ENCODE measurements at regions not wholly inside any gene's neighbourhood (a gene's known extent, or its start where the extent isn't known, plus 50 kb on each side); places are given as distances from the start of the nearest gene placed in this dataset.
"Not testable (repeated sequence)": the region's sequence is repeated elsewhere in the genome, so short reads cannot be mapped to it uniquely, and the experiment has no call there.

DNA sequence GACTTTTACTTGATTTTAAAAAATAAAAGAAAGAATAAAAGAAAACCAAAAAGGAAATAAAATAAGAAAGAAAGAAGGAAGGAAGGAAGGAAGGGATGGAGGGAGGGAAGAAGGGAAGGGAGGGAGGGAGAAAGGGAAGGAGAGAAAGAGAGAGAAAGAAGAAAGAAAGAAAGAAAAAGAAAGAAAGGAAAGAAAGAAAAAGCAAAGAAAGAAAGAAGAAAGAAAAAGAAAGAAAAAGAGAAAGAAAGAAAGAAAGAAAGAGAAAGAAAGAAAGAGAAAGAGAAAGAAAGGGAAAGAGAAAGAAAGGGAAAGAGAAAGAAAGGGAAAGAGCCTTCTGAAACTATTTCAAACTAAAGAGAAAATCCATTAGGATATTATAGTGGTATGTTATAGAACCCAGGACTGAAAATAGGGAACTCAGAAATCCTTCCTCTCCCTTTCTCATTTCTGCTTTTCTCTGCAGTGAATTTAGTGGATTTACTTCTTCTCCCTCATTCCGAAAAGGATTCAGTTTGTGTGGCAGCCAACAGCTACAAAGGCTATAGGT is 414.7 kb upstream of the CCNG1 start:
- no peak for DNase-seq

DNA sequence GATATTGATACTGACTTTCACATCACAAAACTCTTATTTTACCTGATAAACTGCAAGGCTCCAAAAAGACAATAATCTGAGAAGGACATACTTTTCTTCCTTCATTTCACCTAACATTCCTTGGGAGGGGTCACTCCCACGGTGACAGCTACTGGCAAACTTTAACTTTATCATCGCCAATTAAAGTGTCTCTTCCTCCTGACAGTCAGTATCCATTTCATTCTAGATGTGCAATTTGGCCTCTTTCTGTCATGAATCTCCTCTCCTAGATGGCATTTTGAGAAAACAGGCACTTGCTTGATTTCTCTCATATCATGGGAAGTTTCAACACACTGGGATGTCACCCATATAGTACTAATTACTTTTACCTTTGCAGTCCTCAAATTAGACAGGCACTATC is 413.5 kb upstream of the CCNG1 start:
- DNase-seq, result no peak

DNA sequence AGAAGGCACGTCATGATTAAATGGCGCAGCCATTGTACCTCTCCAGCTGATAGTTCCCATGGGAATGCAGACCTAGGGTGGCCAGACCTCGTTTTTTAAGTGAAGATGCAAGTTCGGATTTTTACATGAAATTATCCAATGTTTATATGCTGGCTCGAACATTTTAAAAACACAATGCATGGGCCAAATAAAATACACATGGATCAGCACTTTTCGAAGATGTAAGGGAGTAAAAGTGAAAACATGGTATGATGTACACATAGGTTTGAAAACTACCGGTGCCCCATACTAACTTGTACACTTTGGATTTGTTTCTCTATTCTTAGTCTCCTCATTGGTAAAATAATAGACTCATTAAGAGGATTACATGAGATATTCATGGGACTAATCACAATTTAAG is 412.5 kb upstream of the CCNG1 start:
- DNase-seq, result no peak

DNA sequence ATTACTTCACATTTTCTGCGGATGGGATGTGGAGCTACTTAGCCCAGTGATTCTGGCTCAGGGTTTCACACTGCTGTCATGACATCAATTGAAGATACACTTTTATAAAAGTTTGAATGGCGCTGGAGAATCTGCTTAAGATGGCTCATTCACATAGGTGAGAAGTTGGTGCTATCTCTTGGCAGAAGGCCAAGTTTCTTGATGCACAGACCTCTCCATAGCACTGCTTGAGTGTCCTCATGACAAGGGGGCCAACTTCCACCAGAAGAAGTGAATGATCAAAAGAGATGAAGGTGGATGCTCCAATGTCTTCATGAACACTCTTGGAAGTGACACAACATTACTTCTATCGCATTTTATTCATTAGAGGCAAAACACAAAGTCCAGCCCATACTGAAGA is 403.7 kb upstream of the CCNG1 start:
- no peak for DNase-seq

DNA sequence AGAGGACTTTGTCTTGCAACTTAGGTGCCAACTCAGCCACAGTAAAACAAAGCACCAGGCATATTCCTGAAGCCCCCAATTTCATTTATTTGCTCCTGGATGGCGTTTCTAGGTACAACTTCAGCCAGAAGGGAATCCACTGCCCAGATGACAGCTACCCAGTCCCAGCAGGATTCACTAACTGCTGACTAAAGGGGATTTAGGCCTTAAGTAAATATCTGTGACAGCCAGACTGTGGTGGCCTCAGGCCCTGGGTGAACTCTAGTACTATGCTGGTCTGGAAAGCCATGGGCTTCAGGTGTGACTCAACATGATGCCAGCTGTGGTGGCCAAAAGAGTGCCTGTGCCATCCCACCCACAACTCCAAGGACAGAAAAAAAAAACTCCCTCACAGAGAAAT is 396.1 kb upstream of the CCNG1 start:
- no peak for DNase-seq

DNA sequence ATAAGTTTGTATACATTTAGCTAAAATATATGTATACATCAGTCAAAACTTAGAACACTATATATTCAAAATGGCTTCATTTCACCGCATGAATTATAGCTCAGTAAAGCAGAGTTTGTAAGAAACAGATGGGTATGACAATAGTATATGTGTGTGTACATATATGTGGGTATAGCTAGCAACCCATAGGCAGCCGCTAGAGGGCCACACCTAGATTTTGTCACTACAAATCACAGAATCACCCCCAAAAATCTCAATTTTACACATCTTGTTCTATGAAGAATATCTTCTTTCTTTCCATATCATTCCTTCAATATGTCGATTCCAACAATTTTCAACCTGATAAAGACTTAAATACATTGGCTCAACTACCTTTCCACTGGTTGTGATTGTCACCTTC is 357.8 kb upstream of the CCNG1 start:
- peak; percentile 1 for DNase-seq

DNA sequence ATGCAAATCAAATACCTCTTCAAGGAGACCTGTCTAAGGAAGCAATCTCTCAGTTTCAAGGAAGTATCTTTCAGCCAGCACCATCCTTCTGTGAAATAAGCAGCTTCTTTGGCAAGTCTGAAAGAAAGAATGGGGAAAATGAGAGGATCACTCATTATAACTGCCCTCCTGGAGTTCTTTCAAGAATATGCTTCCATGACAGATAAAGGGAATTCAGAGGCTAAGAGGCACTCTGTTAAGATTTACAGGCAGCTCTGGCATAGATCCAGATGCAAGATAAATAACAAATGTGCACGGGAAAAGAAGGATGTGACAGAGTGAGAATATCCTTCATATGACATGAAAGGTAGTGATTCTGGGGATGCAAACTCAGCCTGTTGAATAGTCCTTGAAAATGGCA is 348.2 kb upstream of the CCNG1 start:
- DNase-seq, result no peak

DNA sequence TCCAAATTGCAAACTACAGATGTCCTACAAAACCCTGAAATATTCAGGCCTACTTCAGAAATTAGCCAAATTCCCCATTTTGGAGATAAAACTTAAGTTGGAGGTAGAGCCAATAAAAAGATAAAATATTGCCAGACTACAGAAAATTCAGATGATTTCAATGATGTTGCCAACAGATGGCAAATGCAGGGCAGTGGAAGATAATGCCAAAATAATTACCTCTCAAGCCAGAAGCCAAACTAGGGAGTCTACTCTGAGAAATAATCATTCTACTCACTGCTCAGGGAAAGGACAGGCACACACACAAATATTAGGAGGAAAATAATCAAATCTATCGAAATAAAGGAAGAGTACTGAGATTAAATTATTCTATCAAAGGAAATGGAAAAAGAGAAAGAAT is 347.5 kb upstream of the CCNG1 start:
- DNase-seq, result no peak

DNA sequence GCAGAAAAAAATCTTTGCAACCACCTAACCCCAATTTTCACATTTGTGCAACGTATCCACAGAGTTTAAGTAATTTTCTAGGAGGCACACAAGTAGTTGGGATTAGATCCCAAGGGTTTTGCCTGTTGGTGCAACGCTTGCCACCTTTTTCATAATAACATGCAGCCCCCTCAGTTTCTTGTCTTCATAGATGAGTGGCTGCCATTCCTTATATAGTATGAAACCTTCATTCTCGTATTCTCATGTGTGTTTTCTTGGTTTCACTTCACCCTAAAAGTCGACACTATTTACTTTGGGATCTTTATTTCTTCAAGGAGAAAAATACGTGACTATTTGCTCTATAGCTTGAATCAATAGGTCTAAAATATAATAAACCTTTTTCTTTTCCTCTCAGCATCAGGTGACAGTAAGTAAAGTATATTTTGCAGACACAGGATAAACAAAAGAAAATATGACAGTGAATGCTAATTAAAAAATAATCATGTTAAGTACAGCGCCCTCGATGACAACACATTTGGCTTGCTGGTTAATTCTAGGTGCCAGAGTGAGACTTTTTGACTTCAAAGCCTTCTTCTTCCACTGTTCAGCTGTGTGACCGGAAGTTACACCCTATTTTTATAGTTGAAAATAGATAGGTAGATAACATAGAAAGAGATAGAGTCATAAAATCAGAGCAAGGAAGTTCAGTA is 342.8 kb upstream of the CCNG1 start:
- DNase-seq, result no peak

DNA sequence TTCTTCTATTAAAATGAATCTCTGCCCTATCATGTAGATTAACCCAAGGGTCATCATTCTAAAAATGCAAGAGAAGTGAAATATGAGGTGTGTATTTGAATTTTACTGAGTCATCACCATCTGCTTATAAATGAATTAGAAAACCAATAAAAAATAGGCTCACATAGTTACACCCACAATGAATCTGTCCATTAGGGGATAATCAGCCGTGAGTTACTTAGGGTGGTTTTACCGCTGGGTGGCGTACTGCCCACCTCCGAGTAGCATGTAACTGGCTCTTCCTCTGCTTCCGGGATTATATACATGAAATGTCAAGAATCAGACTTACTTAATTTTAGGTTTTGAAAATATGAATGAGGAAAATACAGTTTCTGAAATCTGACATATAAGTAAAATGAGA is 332.9 kb upstream of the CCNG1 start:
- no peak for DNase-seq

DNA sequence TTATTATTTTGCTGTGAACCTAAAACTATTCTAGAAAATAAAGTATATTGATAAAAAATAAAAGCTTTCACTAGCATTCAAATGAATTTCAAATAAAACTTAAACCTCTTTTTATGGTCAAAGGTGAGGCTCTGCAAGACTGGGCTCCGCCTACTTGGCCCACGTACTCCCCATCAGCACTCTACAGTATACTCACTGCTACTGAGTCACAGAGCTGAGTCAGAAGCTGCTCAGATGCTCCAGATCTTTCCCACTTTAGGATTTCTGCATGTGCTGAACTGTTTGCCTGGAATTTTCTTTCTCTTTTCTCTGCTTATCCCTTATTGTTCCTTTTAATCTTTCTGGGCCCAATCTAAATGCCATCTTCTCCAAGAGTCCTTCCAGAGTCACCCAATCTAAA is 331.9 kb upstream of the CCNG1 start:
- no peak for DNase-seq

DNA sequence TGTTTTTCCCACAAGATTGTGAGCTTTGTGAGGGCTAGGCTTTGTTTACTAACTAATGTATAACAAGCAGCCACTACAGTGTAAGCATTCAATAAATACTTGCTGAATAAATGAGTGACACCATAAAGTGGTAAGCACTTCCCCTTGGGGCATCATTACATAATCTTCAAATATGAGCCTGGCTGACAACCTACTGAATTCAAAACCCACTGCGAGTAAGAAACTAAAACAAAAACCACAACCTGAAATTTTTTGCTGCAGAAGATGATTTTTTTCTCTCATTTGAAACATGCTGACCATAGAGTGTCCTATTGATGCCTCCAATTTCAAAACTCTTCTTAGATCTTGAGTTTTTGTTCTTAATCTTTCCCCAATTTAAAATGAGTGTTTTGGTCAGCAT is 331.3 kb upstream of the CCNG1 start:
- no peak for DNase-seq

DNA sequence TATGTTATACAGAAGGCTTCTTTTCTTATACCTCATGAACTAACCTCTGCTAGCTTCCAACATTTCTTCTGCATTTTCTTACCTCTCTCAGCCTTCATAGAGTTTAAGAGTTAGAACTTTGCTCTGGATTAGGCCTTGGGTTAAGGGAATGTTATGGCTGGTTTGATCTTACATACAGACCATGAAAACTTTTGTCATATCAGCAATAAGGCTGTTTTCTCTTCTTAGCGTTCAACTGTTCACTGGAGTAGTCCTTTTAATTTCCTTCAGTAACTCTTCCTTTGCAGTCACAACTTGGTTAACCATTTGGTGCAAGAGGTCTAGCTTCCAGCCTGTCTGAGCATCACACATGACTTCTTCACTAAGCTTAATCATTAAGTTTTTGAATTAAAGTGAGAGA is 329.0 kb upstream of the CCNG1 start:
- DNase-seq, result no peak

DNA sequence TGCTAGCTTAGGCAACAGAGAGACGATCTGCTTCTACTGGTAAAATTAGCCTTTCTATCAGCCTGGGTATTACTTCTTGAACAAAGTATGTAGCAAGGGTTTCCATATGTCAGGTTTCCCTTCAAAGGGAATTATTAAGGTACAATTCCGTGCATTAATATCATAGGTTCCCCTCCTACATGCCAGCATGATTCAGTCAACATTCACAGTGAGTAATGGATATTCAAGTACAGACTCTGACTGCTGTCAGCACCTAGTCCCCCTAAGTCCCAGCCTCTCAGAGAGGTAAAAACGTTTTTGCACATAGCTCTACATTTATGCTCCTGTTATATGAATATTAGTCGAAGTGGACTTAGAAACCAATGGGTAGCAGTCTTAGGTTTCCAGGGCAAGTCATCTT is 322.4 kb upstream of the CCNG1 start:
- no peak for DNase-seq

DNA sequence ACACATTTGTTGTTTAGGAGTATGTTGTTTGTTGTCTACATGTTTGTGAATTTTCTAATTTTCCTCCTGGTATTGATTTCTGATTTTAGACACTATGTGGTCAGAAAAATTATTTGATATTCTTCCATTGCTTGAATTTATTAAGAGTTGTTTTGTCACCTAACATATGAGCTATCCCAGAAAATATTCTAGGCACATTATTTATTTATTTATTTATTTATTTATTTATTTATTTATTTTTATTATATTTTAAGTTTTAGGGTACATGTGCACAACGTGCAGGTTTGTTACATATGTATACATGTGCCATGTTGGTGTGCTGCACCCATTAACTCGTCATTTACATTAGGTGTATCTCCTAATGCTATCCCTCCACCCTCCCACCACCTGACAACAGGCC is 320.8 kb upstream of the CCNG1 start:
- DNase-seq, result not testable (repeated sequence)

DNA sequence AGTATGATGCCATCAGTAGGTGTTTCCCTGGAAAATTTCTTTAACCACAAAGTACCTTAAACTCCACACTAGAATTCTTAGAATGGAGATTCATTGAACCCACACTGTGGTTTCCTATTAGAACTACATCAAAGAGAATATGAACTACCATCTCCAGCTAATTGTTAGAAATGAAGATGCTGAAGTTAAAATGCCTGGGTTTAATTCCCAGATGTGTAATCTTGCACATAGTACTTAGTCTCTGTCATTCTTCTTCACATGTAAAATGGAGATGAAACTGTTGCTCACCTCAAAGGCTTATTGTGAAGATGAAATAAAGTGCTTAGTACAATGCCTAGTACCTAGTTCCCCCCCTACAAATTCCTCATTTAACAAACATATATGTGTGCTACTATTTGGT is 303.3 kb upstream of the CCNG1 start:
- DNase-seq, result no peak

DNA sequence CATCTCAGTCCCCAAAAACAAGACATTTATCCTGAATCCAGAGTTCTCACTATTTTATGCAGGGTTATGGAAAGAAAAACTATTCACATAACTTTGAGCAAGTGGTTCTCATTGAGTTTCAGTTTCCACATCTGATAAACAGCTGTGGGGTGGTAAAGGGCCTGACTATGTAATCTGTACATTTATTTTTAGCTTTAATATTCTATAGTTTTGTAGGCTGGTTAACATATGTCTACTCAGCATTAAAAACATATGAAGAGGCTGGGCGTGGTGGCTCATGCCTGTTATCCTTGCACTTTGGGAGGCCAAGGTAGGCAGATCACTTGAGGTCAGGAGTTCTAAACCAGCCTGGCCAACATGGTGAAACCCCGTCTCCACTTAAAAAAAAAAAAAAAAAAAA is 301.5 kb upstream of the CCNG1 start:
- no peak for DNase-seq

DNA sequence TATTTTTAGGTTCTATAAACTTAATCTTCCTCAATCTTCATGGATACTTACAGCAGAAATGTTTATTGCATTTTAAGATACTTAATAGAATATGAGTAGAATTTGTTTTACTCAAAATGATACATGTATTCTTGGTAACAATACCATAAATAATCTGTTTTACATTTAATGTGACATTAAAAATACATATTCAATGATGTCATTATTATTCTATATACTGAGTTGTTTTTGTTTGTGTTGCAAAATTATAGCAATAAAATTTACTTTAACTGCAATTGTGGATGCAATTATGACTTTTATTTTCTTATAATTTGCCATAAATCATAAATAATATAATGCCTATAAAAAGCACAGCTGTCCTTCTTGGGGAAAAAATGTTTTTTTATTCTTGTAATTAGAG is 275.9 kb upstream of the CCNG1 start:
- no peak for DNase-seq

DNA sequence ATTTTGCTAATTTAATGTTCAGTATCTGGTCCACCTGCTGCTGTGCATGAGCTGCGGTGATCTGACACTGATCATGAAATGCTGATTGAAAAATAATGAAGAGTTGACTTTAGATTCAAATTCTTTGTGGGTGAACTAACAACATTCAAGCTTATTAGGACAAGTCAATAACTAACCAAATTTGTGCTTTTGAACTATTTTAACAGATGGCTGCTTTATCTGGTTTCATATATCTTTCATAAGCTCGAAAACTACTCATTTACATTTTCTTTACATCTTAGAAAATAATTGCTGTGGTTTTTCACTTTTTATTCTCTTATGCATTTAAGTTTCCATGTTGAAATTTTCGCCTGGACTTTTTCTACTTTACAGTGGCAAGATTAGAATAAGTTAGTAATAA is 274.8 kb upstream of the CCNG1 start:
- no peak for DNase-seq

DNA sequence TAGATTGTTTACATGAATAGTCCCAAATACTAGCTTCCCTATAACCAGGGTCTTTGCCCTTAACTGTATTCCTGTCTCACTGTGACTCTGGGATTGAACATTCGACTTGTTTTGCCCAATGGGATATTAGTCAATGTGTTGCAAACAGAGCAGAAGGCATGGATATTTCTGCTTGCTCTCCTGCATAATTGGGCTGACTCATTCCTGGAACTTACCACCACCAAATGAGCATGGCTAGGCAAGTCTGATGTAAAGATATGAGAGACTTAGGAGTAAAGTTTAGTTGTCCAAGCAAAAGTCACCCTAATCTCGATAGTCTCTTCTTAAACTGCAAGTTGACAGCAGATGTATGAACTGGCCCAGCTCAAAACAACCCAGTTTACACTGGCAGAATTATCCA is 273.5 kb upstream of the CCNG1 start:
- no peak for DNase-seq

DNA sequence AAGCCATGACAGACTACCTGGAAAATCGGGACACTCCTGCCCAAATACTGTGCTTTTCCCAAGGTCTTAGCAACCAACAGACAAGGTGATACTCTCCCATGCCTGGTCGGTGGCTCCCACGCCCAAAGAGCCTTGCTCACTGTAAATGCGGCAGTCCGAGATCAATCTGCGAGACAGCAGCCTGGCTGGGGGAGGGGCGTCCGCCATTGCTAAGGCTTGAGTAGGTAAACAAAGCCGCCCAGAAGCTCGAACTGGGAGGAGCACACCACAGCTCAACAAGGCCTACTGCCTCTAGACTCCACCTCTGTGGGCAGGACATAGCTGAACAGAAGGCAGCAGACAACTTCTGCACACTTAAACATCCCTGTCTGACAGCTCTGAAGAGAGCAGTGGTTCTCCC is 272.1 kb upstream of the CCNG1 start:
- no peak for DNase-seq

DNA sequence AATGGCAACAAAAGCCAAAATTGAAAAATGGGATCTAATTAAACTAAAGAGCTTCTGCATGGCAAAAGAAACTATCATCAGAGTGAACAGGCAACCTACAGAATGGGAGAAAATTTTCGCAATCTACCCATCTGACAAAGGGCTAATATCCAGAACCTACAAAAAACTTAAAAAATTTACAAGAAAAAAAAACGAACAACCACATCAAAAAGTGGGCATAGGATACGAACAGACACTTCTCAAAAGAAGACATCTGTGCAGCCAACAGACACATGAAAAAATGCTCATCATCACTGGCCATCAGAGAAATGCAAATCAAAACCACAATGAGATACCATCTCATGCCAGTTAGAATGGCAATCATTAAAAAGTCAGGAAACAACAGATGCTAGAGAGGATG is 267.2 kb upstream of the CCNG1 start:
- not testable (repeated sequence) for DNase-seq

DNA sequence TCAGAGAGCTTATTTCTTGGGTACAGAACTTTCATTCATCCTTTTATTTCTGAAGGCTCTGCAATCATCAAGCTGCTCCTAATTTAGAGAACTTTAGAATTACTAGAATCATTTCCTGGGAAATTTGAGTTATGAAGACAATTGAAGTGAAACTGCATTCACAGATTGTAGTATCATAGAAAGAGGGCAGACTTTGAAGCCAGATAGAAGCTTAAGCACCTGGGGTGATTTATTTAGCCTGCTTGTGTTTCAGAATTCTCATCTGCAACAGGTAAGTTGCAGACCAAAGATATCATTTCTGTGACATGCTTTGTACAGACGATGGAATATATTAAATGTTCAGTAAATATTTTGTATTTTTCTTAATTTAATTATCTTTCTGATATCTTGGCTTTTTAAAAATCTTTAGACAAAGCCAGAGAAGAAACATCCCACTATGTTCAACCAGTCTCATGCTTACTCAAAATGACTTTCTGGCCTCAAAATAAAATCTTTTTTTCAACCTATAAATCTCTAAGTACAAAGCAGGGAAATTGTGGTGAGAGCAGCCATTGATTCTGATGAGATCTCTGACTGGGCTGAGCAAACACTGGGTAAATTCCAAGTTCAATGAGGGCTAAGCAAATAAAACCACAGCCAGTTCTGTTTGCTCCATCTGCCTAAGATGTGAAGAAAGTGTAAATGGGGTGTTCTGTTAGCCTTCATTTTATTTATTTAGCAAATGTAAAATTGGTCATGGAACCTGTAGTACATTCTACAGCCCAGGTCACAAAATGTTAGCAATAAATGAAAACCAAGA is 264.7 kb upstream of the CCNG1 start:
- DNase-seq, result no peak

DNA sequence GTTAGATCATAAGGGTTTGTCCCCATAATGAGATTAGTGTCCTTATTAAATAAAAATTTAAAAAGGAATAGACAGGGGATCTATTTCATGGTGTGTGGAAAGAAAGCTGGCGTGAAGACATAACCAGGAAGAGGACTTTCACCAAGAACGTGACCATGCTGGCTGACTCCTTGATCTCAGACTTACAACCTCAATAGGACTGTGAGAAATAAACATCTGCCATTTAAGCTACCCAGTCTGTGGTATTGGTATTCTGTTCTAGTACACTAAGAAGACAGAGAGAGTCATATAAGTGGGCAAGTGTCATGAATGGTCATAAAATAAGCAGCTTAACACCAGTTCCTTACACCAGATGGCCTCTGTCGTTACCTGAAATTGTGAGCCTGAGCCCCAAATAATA is 259.4 kb upstream of the CCNG1 start:
- no peak for DNase-seq

DNA sequence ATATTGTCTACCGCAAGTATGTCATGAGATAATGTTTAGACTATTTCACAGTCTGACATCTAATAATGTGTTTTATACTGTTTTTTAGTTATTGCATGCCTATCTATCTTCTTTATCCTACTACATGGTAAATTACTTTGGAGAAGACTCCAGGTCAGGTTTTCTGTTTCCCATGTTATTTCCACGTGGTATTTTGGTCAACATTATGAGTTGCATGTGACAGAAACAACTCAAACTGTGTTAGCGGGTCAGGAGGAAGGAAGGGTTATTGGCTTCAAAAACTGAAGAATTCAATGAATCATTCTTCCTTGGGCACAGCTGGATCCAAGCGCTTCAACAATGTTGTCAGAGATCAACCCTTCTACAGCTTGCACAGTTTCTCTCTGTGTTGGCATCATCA is 252.1 kb upstream of the CCNG1 start:
- no peak for DNase-seq

Measured in activated CD4-positive, alpha-beta T cell treated with anti-CD3 and anti-CD28 coated beads, Interleukin-10, Interleukin-2, amounts not matched to agents 100 ng/mL and 50 ng/mL, durations not matched to agents 16 hours and 8 hours (primary cell).